Neural cell (in vitro differentiated cells): ENCODE measurements at regions not wholly inside any gene's neighbourhood (a gene's known extent, or its start where the extent isn't known, plus 50 kb on each side); places are given as distances from the start of the nearest gene placed in this dataset.

Experiments used
- EP300 ChIP-seq: fragments of 450-650 bp; conservative IDR thresholded peaks from 2 replicates; pipeline ENCODE4 v1.6.1; 2014; ENCODE audit warnings: antibody characterized with exemption, mild to moderate bottlenecking, moderate library complexity; ENCODE audit not compliant: poor library complexity, severe bottlenecking
- EZH2 ChIP-seq: fragments of 200-600, 300-800 bp; shearing (Covaris generic), sonication (generic); IDR thresholded peaks from 2 replicates; pipeline ENCODE4 v1.6.1; 2014; ENCODE audit warnings: antibody characterized with exemption, low read length, borderline replicate concordance, mild to moderate bottlenecking; ENCODE audit not compliant: insufficient read depth, poor library complexity, severe bottlenecking
- MXI1 ChIP-seq: fragments of 450-650 bp; conservative IDR thresholded peaks from 2 replicates; pipeline ENCODE4 v1.6.1; 2014; ENCODE audit warnings: antibody characterized with exemption, mild to moderate bottlenecking; ENCODE audit not compliant: poor library complexity, severe bottlenecking
- POLR2AphosphoS5 ChIP-seq: IDR thresholded peaks from 2 replicates; pipeline ENCODE4 v1.6.1; 2012
- RAD21 ChIP-seq: fragments of 450-650 bp; conservative IDR thresholded peaks from 2 replicates; pipeline ENCODE4 v1.6.1; 2014; ENCODE audit warnings: antibody characterized with exemption, mild to moderate bottlenecking, moderate library complexity
- TAF1 ChIP-seq: IDR thresholded peaks from 2 replicates; pipeline ENCODE4 v1.6.1; 2012; ENCODE audit warnings: low read depth
- TF ChIP-seq, protein P1 (sequence below): IDR thresholded peaks from 2 replicates; pipeline ENCODE4 v1.6.1; 2012; ENCODE audit warnings: borderline replicate concordance
- TF ChIP-seq, protein P2 (sequence below): fragments of 450-650 bp; IDR thresholded peaks from 2 replicates; pipeline ENCODE4 v1.5.1; 2014; ENCODE audit warnings: antibody characterized with exemption, mild to moderate bottlenecking, moderate library complexity; ENCODE audit not compliant: poor library complexity, severe bottlenecking

DNA sequence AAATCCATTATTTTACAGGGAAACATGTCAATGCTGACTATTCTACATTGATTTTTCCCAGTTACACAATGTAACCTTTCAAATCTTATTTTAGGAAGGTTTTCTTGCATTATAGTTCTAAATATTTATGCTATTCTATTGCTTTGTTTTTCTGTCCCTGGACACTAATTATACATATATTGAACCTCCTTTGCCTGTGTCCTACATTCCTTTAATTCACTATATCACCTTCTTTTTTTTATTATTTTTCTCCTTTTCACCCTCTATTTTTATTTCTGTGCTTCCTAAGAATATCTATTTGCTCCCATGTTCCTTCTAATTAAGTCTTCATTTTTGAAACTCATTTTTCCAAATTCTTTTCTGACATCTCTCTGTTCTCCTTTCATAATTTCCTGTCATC is 259.2 kb downstream of the TJP1 start:
- no peak for TF ChIP-seq RAD21
- TF ChIP-seq, protein P1, sequence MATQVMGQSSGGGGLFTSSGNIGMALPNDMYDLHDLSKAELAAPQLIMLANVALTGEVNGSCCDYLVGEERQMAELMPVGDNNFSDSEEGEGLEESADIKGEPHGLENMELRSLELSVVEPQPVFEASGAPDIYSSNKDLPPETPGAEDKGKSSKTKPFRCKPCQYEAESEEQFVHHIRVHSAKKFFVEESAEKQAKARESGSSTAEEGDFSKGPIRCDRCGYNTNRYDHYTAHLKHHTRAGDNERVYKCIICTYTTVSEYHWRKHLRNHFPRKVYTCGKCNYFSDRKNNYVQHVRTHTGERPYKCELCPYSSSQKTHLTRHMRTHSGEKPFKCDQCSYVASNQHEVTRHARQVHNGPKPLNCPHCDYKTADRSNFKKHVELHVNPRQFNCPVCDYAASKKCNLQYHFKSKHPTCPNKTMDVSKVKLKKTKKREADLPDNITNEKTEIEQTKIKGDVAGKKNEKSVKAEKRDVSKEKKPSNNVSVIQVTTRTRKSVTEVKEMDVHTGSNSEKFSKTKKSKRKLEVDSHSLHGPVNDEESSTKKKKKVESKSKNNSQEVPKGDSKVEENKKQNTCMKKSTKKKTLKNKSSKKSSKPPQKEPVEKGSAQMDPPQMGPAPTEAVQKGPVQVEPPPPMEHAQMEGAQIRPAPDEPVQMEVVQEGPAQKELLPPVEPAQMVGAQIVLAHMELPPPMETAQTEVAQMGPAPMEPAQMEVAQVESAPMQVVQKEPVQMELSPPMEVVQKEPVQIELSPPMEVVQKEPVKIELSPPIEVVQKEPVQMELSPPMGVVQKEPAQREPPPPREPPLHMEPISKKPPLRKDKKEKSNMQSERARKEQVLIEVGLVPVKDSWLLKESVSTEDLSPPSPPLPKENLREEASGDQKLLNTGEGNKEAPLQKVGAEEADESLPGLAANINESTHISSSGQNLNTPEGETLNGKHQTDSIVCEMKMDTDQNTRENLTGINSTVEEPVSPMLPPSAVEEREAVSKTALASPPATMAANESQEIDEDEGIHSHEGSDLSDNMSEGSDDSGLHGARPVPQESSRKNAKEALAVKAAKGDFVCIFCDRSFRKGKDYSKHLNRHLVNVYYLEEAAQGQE, result no peak
- TF ChIP-seq, protein P2, sequence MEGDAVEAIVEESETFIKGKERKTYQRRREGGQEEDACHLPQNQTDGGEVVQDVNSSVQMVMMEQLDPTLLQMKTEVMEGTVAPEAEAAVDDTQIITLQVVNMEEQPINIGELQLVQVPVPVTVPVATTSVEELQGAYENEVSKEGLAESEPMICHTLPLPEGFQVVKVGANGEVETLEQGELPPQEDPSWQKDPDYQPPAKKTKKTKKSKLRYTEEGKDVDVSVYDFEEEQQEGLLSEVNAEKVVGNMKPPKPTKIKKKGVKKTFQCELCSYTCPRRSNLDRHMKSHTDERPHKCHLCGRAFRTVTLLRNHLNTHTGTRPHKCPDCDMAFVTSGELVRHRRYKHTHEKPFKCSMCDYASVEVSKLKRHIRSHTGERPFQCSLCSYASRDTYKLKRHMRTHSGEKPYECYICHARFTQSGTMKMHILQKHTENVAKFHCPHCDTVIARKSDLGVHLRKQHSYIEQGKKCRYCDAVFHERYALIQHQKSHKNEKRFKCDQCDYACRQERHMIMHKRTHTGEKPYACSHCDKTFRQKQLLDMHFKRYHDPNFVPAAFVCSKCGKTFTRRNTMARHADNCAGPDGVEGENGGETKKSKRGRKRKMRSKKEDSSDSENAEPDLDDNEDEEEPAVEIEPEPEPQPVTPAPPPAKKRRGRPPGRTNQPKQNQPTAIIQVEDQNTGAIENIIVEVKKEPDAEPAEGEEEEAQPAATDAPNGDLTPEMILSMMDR, result no peak
- TF ChIP-seq MXI1, result no peak
- TF ChIP-seq EZH2, result no peak
- no peak for TF ChIP-seq TAF1
- TF ChIP-seq POLR2AphosphoS5, result no peak
- TF ChIP-seq EP300, result no peak
